ENCODE measurements at regions not wholly inside any gene's neighbourhood (a gene's known extent, or its start where the extent isn't known, plus 50 kb on each side); places are given as distances from the start of the nearest gene placed in this dataset.

DNA sequence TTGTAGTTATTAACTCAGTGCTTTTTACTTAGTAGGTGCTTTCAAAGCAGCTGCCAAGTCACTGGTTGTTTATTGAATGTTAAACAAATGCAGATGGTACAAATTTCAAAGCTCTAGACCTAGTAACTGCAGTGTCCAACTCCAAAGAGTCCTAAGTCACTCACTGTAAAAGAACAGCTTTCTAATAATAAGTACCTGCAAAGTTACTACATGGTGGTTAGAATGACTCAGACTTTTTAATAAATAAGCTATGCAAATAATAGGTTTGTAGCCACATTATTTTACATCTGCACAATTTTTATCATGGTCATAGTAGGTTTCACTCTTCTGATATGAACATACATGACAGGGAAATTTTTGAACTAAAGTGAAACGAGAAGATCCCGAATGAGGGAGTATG lies 1620.4 kb upstream of the CELF4 start:
- TF ChIP-seq, protein P1, sequence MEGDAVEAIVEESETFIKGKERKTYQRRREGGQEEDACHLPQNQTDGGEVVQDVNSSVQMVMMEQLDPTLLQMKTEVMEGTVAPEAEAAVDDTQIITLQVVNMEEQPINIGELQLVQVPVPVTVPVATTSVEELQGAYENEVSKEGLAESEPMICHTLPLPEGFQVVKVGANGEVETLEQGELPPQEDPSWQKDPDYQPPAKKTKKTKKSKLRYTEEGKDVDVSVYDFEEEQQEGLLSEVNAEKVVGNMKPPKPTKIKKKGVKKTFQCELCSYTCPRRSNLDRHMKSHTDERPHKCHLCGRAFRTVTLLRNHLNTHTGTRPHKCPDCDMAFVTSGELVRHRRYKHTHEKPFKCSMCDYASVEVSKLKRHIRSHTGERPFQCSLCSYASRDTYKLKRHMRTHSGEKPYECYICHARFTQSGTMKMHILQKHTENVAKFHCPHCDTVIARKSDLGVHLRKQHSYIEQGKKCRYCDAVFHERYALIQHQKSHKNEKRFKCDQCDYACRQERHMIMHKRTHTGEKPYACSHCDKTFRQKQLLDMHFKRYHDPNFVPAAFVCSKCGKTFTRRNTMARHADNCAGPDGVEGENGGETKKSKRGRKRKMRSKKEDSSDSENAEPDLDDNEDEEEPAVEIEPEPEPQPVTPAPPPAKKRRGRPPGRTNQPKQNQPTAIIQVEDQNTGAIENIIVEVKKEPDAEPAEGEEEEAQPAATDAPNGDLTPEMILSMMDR (IDR thresholded peaks at IDR 0.05) = no peak
- TF ChIP-seq POLR2A (IDR thresholded peaks at IDR 0.05) = no peak
- H3K27ac ChIP-seq = no peak overlapping the region
- intact Hi-C loops (cut with DNase I; ENCODE audit: low total_unique reads) = no loop called here
- H3K36me3 ChIP-seq (ENCODE audit: low read depth, missing control alignments) = no peaks in the 10 kb centered on the region
- H3K9me3 ChIP-seq = no peaks in the 10 kb centered on the region
- no peak for DNase-seq
- H3K27me3 ChIP-seq = no peaks in the 10 kb centered on the region
- no peaks in the 10 kb centered on the region for H3K4me1 ChIP-seq
- WGBS, 2 donors = 78 to 86% methylated on average over 2 of the region's 2 CpGs
- H3K4me3 ChIP-seq = no peak overlapping the region

DNA sequence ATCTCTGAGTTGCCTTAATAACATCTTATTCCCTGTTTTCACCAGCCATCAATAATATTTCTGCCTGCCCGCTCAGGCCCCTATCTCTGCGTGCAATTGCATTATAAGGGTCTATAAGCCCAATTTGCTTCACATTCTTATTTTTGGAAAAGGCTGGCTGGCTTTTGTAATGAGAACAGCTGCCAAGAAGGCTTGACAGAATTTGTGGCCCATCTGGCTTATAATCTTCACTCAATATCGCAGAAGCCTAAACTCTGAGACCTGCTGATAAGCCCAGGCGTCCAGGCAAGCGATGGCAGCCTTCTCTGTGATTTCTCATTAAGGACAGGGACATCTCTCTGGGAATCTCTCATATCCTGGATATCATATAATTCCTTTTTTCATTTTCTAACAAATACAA lies 1618.6 kb upstream of the CELF4 start:
- H3K4me3 ChIP-seq = no peak overlapping the region
- H3K4me1 ChIP-seq = no peaks in the 10 kb centered on the region
- H3K36me3 ChIP-seq (ENCODE audit: low read depth, missing control alignments) = no peaks in the 10 kb centered on the region
- H3K27ac ChIP-seq = no peak overlapping the region
- TF ChIP-seq, protein P1 (IDR thresholded peaks at IDR 0.05) = no peak
- no peak for TF ChIP-seq POLR2A (IDR thresholded peaks at IDR 0.05)
- H3K27me3 ChIP-seq = no peaks in the 10 kb centered on the region
- WGBS, 2 donors = 59 to 62% methylated on average over 5 of the region's 5 CpGs
- intact Hi-C loops (cut with DNase I; ENCODE audit: low total_unique reads) = no loop called here
- no peaks in the 10 kb centered on the region for H3K9me3 ChIP-seq
- DNase-seq = no peak

DNA sequence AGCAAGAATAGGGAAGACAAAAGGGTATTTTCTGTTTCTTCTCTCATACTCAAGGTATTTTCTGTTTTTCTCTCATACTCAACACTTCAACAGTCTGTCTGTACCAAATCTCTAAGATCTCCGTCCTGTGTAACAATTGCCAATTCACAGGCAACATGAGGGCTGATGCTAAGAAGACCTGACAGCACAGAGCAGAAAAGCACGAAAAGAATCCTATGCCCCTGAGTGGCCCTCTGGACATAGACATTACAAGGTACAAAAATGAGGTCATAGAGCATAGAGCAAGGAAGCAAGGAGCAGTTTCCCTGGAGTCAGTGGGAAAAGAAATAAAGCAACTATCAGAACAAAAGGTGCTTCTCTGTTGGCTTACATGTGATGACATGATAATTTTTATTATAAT lies 1612.6 kb upstream of the CELF4 start:
- intact Hi-C loops (cut with DNase I; ENCODE audit: low total_unique reads) = no loop called here
- H3K36me3 ChIP-seq (ENCODE audit: low read depth, missing control alignments) = no peaks in the 10 kb centered on the region
- H3K4me3 ChIP-seq = no peak overlapping the region
- TF ChIP-seq POLR2A (IDR thresholded peaks at IDR 0.05) = no peak
- TF ChIP-seq, protein P1 (IDR thresholded peaks at IDR 0.05) = no peak
- no peaks in the 10 kb centered on the region for H3K4me1 ChIP-seq
- whole genome bisulfite sequencing, 2 donors = 84 to 95% methylated on average over 2 of the region's 2 CpGs
- no peaks in the 10 kb centered on the region for H3K27me3 ChIP-seq
- H3K27ac ChIP-seq = no peak overlapping the region
- no peak for DNase-seq
- no peaks in the 10 kb centered on the region for H3K9me3 ChIP-seq

GRCh38 chr18:39172695-39173421 lies 1607.3 kb upstream of the CELF4 start:
- H3K4me3 ChIP-seq = no peak overlapping the region
- intact Hi-C loops (cut with DNase I; ENCODE audit: low total_unique reads) = no loop called here
- 83 to 88% methylated on average over 4 of the region's 4 CpGs for WGBS, 2 donors

More at GRCh38 chr18:39172695-39173421, 1607.3 kb upstream of the CELF4 start:
- H3K9me3 ChIP-seq = no peaks in the 10 kb centered on the region
- no peak for DNase-seq
- H3K27me3 ChIP-seq = no peaks in the 10 kb centered on the region
- H3K4me1 ChIP-seq = no peaks in the 10 kb centered on the region
- H3K36me3 ChIP-seq (ENCODE audit: low read depth, missing control alignments) = no peaks in the 10 kb centered on the region
- TF ChIP-seq, protein P1 (IDR thresholded peaks at IDR 0.05) = no peak
- no peak for TF ChIP-seq POLR2A (IDR thresholded peaks at IDR 0.05)
- H3K27ac ChIP-seq = no peak overlapping the region

Measured in testis (tissue), 2 donors.